Fibroblast of lung (primary cell): ENCODE measurements at regions not wholly inside any gene's neighbourhood (a gene's known extent, or its start where the extent isn't known, plus 50 kb on each side); places are given as distances from the start of the nearest gene placed in this dataset.
A peak's percentile ranks its signal among the peaks of the same experiment; 100 is the strongest.

Experiments
- DNase-seq, 2 donors: peaks; one replicate each; pipeline versions ENCODE4 v3.0.0 to v3.0.0-alpha.2; 2010; ENCODE audit warnings: low read depth in 2 of 2
- H2AFZ ChIP-seq: 2 replicates; pipeline ENCODE4 v1.5.1; 2012; ENCODE audit warnings: low read length, control low read depth, inconsistent platforms
- H3K27ac ChIP-seq: 2 replicates; pipeline ENCODE4 v1.5.1; 2011; ENCODE audit warnings: low read length, control low read depth; ENCODE audit not compliant: insufficient read depth
- H3K27me3 ChIP-seq: 2 replicates; pipeline ENCODE4 v1.5.1; 2011; ENCODE audit warnings: mild to moderate bottlenecking, low read length; ENCODE audit not compliant: control insufficient read depth, insufficient read depth
- H3K36me3 ChIP-seq: 2 replicates; pipeline ENCODE4 v1.5.1; 2011; ENCODE audit warnings: low read length; ENCODE audit not compliant: control insufficient read depth, insufficient read depth
- H3K4me1 ChIP-seq: 2 replicates; pipeline ENCODE4 v1.5.1; 2011; ENCODE audit warnings: low read length; ENCODE audit not compliant: control insufficient read depth, insufficient read depth; ENCODE audit errors: extremely low read depth
- H3K4me2 ChIP-seq: 2 replicates; pipeline ENCODE4 v1.5.1; 2011; ENCODE audit warnings: low read length, control low read depth; ENCODE audit not compliant: insufficient read depth; ENCODE audit errors: extremely low read depth
- H3K4me3 ChIP-seq, 4 experiments: fragments of 200-600 bp in 1 of 4; sonication (generic) in 1 of 4; replicated peaks in 1 of 4; 2 replicates each; pipeline ENCODE4 v1.5.1; 2011 to 2016; ENCODE audit warnings: low read length in 4 of 4, low read depth in 3 of 4, mild to moderate bottlenecking in 3 of 4, control low read depth in 2 of 4, inconsistent platforms in 1 of 4, mixed read lengths in 1 of 4; ENCODE audit not compliant: insufficient read depth in 1 of 4; ENCODE audit errors: control extremely low read depth in 1 of 4
- H3K79me2 ChIP-seq: 2 replicates; pipeline ENCODE4 v1.5.1; 2012; ENCODE audit warnings: mild to moderate bottlenecking, low read length, inconsistent platforms; ENCODE audit not compliant: control insufficient read depth, insufficient read depth
- H3K9ac ChIP-seq: 2 replicates; pipeline ENCODE4 v1.5.1; 2011; ENCODE audit warnings: mild to moderate bottlenecking, low read length, control low read depth; ENCODE audit not compliant: insufficient read depth
- H3K9me3 ChIP-seq: 2 replicates; pipeline ENCODE4 v1.5.1; 2012; ENCODE audit warnings: low read depth, low read length; ENCODE audit not compliant: control insufficient read depth, insufficient read depth
- H4K20me1 ChIP-seq: 2 replicates; pipeline ENCODE4 v1.5.1; 2011; ENCODE audit warnings: low read length; ENCODE audit not compliant: control insufficient read depth, insufficient read depth; ENCODE audit errors: extremely low read depth
- EZH2 ChIP-seq: IDR thresholded peaks from 2 replicates; pipeline ENCODE4 v1.5.1; 2012; ENCODE audit warnings: low read length, control low read depth, mild to moderate bottlenecking; ENCODE audit errors: missing control alignments
- TF ChIP-seq, protein P1 (sequence below), 2 donors: IDR thresholded peaks in 1 of 2; conservative IDR thresholded peaks in 1 of 2; 1 replicate in 1 of 2; 2 replicates in 1 of 2; pipeline ENCODE4 v1.5.1; 2011 to 2012; ENCODE audit warnings: low read length in 2 of 2, control low read depth in 1 of 2, inconsistent platforms in 1 of 2, low read depth in 1 of 2, mild to moderate bottlenecking in 1 of 2

DNA sequence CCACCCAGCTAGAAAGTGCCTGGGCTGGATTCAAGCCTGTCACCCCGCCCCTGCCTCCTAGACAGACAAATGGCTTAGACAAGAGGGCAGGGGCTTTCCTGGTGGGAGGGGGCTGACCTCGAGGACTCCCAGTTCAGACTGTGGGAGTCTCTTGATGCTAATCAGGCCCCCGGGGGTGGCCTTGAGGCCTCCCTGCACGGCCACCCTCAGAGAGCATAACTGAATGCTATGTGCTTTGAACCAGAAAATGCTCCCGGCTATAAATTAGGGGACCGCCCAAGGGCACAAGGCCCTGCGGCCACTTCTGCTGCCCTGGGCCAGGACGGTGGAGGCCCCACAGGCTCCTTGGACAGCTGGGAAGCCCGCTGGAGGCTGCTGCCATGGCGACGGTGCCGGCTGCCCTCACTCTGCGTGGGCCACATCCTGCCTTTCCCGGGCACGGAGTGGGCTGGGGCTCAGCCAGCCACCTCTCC, 111.0 kb upstream of the NCOR2 start:
- Histone ChIP-seq H3K27ac (no peak overlapping the region), H3K9ac (no peak overlapping the region)

DNA sequence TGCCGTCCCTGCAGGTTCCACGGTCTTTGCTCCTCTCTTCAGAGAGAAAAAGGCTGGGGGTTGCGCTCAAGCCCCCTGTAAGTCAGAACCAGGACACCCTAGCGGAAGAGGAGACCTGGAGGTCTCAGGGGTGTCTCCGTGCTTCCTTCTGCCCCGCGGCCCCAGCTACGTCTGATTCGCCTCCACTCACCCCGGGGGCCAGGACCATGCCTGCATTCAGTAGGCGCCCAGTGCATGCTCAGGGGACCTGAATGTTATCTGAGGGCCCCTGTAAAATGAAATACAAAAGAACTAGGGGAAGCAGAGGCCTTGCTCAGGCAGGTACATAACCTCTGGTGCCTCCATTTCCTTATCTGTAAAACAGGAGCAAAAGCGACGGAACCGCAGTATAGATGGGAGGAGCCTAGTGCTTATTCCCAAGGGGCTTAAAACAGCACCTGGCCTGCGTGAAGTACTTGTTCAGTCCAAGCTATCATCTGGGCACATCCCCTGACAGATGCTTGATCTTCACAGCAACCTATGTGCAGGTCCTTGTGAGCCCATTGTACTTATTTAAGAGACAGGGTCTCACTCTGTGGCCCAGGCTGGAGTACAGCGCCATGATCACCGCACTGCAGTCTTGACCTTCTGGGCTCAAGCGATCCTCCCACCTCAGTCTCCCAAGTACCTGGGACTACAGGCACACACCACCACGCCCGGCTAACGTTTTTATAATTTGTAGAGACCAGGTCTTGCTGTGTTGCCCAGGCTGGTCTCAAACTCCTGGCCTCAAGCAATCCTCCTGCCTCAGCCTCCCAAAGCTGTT, 110.3 kb upstream of the NCOR2 start:
- no peaks in the 10 kb centered on the region for H3K9me3 ChIP-seq
- no peak overlapping the region for H3K4me3 ChIP-seq
- H4K20me1 ChIP-seq, result no peaks in the 10 kb centered on the region
- no peak overlapping the region for H2AFZ ChIP-seq
- H3K4me2 ChIP-seq, result no peak overlapping the region
- peaks cover 34% of the 10 kb centered on the region for H3K4me1 ChIP-seq
- H3K27me3 ChIP-seq, result no peaks in the 10 kb centered on the region
- no peaks in the 10 kb centered on the region for H3K36me3 ChIP-seq
- no peak overlapping the region for H3K27ac ChIP-seq
- no peak for TF ChIP-seq EZH2
- TF ChIP-seq, protein P1, sequence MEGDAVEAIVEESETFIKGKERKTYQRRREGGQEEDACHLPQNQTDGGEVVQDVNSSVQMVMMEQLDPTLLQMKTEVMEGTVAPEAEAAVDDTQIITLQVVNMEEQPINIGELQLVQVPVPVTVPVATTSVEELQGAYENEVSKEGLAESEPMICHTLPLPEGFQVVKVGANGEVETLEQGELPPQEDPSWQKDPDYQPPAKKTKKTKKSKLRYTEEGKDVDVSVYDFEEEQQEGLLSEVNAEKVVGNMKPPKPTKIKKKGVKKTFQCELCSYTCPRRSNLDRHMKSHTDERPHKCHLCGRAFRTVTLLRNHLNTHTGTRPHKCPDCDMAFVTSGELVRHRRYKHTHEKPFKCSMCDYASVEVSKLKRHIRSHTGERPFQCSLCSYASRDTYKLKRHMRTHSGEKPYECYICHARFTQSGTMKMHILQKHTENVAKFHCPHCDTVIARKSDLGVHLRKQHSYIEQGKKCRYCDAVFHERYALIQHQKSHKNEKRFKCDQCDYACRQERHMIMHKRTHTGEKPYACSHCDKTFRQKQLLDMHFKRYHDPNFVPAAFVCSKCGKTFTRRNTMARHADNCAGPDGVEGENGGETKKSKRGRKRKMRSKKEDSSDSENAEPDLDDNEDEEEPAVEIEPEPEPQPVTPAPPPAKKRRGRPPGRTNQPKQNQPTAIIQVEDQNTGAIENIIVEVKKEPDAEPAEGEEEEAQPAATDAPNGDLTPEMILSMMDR (conservative IDR thresholded peaks at IDR 0.05 in 1 of 2, IDR thresholded peaks at IDR 0.05 in 1 of 2; ENCODE audit: low read depth in 1 of 2, low read length in 2 of 2), result no peak
- no peaks in the 10 kb centered on the region for H3K79me2 ChIP-seq
- DNase-seq, result no peak
- H3K9ac ChIP-seq, result no peak overlapping the region

More for the DNA sequence above, 111.0 kb upstream of the NCOR2 start:
- Histone ChIP-seq H3K4me1 (peaks cover 34% of the 10 kb centered on the region), H3K36me3 (no peaks in the 10 kb centered on the region), H3K4me3 (no peak overlapping the region), H3K4me2 (no peak overlapping the region), H2AFZ (no peak overlapping the region), H3K79me2 (no peaks in the 10 kb centered on the region), H3K27me3 (no peaks in the 10 kb centered on the region), H3K9me3 (no peaks in the 10 kb centered on the region), H4K20me1 (no peaks in the 10 kb centered on the region)
- TF ChIP-seq, protein P1 (conservative IDR thresholded peaks at IDR 0.05 in 1 of 2, IDR thresholded peaks at IDR 0.05 in 1 of 2; ENCODE audit: low read depth in 1 of 2, low read length in 2 of 2), result no peak
- no peak for TF ChIP-seq EZH2
- no peak for DNase-seq

GRCh38 chr12:124676714-124677462, 109.5 kb upstream of the NCOR2 start:
- no peaks in the 10 kb centered on the region for H3K27me3 ChIP-seq
- H2AFZ ChIP-seq, result no peak overlapping the region
- H3K36me3 ChIP-seq, result no peaks in the 10 kb centered on the region
- TF ChIP-seq, protein P1 (conservative IDR thresholded peaks at IDR 0.05 in 1 of 2, IDR thresholded peaks at IDR 0.05 in 1 of 2; ENCODE audit: low read depth in 1 of 2, low read length in 2 of 2), result no peak
- no peak for TF ChIP-seq EZH2
- no peaks in the 10 kb centered on the region for H3K79me2 ChIP-seq
- H3K9me3 ChIP-seq, result no peaks in the 10 kb centered on the region
- H3K4me1 ChIP-seq, result peaks cover 26% of the 10 kb centered on the region
- no peak overlapping the region for H3K9ac ChIP-seq
- no peaks in the 10 kb centered on the region for H4K20me1 ChIP-seq
- no peak overlapping the region for H3K27ac ChIP-seq
- no peak overlapping the region for H3K4me3 ChIP-seq
- DNase-seq, result no peak
- peak overlapping the region; percentile 69 for H3K4me2 ChIP-seq
